HG02759 (cell line): ENCODE measurements at regions not wholly inside any gene's neighbourhood (a gene's known extent, or its start where the extent isn't known, plus 50 kb on each side); places are given as distances from the start of the nearest gene placed in this dataset.
A peak's percentile ranks its signal among the peaks of the same experiment; 100 is the strongest.

Experiments used
- ATAC-seq: cut with Tn5 transposase; IDR thresholded peaks from one replicate; pipeline ENCODE4 v1.9.1; 2021; ENCODE audit warnings: mild to moderate bottlenecking, moderate library complexity; ENCODE audit not compliant: unreplicated experiment

DNA sequence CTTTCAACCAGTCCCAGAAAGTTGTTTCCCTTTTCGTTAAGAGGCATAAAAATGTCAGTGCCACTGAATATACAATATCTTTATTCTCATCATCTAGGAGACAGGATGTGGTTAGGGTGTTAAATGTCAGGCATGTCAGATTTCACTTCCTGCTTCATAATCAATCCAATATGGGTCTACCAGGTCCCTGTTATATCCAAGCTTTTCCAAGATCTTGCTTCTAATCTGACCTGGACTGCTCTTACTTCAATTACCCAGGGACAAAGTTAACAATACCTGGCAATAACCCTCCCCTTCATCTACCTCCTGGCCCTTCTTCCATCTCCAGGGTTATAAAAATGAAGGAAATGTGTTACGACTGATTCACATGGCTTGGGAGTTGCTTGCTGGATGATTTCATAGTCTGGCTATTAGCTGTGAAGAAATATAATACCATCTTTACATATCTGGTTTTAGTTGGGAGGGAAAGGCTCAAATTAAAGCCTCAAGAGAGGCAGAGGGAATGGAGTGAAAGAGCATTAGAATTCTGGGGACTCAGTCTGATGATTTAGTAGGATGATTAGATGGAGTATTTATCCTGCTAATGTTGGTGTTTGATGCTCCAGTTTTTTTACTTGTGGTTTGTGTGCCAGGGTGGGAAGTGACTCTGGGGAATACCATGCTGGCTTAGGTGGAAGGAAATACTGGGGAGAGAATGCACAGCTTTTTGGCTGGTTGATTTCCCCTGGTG, 534.3 kb downstream of the ETS1 start:
- peak; percentile 36 for ATAC-seq

DNA sequence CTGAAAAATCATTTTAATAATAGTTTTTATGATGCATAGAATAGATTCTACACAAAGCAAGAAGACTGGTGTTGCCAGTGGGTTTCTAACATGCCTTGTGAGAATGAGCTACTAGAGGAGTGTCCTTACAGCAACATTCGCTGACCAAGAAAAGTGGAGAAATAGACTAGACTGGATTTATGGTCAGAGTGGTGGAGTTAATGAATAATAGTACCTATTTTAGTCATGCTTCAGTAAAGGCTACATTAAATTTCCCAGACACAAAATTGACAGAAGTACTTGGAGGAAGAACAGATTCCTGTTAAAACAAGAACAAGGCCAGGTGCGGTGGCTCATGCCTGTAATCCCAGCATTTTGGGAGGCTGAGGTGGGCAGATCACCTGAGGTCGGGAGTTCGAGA, 539.2 kb downstream of the ETS1 start:
- ATAC-seq, result no peak

DNA sequence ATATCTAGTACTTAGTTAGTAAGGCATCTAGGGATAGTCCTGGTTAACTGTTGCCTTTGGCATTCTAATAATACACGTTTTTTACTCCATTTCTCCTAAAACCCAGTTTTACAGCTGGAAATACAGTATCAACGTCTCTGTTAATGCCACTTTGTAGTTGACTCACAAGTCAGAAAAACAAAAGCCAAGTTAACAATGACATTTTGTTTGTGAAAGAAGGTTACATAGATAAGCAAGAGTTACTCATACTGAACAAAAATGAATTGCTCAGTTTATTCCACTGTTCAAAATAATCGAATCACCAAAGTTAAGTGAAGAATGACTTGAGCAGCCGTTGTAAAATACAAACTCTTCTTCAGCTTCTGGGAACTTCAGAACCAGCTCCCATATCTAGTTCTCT, 540.3 kb downstream of the ETS1 start:
- no peak for ATAC-seq

DNA sequence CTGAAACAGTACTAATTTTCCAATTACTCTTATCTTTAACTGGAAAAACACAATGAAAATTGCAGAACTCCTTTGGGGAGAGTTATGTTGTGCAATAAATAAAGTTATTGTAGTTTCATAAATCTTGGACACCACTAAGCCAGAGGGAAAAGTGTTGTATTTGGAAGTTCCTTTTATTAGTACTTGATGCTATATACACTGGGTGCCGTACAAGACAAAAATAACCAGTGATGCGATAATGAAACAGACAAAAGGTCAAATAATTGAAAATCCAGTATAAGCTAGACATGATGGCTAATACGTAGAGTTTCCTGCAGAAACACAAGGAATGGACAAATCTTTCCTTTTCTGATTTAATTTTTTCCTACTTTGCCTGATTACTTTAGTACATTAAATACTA, 541.1 kb downstream of the ETS1 start:
- ATAC-seq, result no peak

DNA sequence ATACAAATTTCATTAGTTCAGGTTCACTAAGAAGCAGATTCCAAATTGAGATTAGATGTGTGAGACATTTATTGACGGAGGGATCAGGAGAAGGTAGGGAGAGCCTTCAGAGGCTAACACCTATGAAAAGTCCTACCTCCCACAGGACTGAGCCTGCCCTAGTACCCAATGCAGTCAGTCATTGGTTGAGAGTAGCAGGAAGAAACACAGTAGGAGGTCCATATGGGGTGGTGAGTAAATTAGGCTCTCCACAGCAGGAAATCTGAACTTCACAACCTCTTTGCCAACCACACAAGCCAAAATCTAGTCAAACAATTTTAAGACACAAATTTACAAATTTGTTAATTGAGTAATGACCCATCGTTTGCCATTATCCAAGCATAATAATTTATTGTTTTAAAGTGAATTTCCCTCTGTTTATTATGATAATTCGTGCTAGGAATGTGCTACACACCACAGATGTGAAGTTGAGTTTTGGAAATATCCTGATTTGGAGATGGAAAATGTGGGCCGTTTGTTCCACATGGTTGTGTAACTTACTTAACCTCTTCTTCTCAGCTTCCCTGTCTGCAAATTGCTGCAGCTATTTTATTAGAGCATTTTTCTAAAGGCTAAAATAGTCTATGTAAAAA, 542.1 kb downstream of the ETS1 start:
- no peak for ATAC-seq

DNA sequence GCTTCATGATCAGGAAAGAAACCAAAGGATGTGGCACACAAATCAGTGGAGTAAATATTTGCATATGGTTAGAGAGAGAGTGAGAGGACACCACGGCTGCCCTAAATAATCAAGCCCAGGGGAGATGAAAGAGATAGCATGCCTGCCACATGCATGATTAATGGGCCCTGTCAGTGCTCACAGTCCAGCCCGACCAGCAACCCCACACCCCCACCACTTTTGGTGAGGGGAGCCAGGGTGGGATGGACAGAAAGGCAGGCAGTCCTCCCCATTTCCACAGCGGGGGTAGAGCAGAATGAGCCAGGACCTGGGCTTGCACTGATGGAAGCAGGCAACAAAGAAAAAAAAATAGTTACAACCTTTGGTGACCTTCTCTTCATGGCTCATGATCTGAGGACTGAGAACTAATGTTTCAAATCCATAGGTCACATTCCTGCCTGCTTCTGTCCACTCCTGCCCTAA, 545.0 kb downstream of the ETS1 start:
- no peak for ATAC-seq

DNA sequence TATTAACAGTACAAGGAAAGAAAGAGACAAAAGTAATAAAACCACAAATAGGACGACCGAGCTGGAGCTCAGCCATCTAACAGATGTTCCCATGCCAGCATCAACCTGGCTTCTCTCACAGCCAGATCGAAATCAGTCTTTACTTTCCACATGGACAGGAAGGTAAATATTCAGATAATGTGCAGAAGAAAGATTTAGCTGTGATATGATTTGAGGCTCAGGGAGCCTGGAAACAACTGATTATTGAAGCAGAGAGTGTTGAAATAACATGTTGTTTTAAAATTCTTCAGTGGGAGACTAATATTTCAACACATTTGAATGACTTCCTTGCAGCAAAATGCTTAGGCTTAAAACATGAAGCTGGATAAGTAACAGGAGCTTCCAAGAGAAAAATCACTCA, 546.8 kb downstream of the ETS1 start:
- no peak for ATAC-seq

DNA sequence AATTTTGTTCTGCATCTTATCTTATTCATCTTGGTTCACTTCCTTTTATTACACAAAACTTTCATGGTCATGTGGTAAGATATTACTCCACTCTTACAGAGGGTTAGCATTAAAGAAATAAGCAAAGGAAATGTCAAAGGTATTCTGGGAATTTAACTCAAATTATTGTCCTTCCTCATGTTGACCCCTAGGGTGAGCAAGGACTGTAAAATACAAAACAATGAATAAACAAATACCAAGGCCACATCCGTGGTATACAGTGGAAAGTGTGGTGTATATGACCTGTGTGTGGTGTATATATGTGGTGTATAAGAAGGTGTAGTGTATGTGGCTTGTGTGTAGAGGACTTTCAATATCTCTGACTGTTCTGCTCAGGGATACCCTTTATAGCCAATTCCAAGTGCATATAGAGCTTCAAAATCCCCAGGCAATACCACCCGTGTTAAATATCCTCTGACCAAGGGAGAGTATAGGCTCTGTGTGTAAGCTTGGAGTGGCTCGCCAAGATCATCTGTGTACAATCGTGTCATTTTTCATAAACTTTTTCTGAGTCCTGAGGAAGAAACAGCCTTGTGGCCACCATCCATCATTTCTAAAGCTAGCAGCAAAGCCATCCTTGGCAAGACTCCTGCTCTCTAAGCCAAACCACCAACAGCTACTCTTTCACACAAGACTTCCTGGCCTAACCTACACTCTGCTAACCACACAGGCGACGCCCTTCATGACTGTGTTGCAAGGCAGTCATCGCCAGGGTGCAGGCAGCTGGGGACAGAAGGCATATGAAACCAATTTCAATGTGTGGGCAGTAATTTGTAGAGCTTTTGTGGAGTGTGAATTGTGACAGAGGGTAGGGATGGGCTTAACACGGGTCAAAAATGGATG, 548.0 kb downstream of the ETS1 start:
- ATAC-seq, result peak; percentile 83

DNA sequence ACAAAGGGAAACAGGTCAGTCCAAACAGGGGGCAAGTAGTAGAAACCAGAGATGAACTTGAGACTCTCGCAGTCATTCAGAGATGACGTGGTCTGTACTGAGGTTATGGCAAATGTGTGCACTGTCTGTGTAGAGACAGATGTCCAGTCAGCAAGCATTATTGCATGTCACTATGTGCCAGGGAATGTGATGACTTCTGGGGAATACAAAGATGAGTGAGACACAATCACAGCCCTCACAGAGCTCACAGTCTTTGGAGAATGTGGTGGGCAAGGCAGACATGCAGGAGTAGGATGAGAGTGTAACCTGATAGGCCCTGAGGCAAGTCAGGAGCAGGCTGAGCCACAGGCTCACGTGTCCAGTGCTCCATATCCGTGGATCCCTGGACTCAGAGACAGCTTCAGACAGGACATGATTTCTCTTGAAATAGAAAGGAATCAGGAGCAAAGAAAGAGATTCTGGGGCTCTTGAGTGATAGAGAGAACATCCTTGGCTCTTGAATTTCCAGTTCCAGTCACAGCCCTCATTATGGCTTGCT, 550.7 kb downstream of the ETS1 start:
- ATAC-seq, result no peak

DNA sequence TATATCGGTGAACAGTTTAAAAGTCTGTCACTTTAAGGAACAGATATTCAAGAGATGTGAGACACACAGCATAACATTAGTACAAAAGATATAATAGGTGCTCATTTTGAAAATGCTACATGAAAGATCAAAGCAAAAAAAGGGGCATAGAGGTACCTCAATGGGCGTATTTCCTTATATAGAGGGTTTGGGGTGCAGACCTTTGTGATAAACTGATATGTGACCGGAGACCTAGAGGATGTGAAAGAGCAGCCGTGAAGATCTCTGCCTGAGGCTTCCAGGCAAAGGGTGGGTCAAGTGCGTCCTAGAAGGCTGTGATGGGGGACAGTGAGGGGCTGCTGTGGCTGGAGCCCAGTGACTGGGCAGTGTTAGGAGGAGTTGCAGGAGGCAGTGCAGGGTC, 551.4 kb downstream of the ETS1 start:
- no peak for ATAC-seq

DNA sequence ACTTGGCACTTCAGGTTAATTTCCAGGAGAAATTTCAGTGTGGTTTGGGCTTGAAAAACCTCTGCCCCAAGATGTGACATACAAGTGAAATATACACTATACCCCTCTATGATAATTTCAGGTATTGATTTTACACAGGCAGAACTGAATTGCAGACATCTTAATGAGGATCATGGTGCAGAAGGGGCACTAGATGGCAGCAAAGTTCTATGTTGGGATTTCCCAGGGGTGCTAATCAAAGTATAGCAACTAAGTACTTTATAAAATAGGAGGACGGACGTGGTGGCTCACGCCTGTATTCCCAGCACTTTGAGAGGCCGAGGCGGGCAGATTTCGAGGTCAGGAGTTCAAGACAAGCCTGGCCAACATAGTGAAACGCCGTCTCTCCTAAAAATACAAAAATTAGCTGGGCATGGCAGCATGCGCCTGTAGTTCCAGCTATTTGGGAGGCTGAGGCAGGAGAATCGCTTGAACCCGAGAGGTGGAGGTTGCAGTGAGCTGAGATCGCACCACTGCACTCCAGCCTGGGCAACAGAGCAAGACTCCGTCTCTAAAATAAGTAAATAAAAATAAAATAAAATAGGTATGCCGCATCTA, 555.7 kb downstream of the ETS1 start:
- peak; percentile 89 for ATAC-seq

DNA sequence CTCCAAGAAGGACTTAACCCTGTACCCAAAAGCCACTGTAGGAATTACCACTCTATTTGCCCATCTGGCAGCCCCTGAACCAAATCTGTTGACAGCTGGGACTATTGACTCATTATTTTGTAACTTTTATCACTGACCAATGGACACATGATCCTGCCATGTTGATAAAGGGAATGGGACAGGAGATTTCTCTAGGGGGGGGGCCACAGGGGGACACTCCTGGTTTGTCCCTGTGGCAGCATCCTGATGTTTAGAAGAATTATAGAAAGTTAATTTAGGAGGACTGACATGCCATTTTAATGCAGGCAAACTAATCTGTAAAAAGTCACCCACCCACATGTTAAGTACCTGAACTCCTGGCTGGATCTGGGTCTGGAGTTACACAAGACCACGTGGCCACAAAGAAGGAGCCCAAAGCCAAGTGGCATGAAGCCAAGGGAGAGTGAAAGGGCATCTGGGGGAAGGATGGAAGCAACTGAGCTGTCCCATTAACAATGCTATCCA, 558.1 kb downstream of the ETS1 start:
- ATAC-seq, result no peak

DNA sequence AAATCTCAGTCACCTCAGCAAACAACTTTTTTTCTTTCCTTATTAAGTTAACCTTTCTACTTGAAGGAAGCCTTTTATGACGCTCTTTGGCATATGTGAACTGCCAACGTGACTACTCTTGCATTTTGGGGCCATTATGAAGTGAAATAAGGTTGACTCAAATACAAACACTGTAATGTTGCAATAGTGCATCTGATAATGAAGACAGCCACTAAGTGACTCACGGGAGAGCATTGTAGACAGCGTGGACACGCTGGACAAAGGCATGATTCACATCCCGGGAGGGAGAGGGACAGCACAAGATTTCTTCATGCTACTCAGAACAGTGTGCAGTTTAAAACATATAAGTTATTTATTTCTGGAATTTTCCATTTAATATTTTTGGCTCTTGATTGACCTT, 560.8 kb downstream of the ETS1 start:
- no peak for ATAC-seq

DNA sequence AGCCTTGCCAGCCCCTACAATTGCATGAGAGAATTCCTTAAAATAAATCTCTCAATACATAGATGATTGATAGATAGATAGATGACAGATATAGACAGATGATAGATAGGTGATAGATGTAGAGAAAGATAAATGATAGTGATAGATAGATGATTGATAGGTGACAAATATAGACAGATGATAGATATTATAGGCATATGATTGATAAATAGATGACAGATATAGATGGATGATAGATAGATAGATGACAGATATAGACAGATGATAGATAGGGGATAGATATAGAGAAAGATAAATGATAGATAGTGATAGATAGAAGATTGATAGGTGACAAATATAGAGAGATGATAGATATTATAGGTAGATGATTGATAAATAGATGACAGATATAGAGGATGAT, 564.6 kb downstream of the ETS1 start:
- no peak for ATAC-seq

DNA sequence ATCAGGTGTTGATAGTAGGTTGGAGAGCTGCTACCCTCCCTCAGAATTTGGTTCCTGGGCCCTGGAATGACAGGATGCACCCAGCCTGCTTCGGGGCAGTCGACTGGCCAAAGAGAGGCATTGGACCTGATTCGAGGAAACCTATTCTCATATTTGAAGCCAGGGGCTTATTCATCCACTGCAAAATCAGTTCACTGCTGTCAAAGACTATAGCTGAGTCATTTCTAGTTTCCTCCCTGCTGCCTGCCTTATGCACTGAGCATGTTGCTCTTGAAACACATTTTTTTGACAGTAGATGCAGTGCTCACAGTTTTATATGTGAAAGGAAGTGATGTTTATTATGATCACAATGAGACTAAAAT, 565.4 kb downstream of the ETS1 start:
- no peak for ATAC-seq

DNA sequence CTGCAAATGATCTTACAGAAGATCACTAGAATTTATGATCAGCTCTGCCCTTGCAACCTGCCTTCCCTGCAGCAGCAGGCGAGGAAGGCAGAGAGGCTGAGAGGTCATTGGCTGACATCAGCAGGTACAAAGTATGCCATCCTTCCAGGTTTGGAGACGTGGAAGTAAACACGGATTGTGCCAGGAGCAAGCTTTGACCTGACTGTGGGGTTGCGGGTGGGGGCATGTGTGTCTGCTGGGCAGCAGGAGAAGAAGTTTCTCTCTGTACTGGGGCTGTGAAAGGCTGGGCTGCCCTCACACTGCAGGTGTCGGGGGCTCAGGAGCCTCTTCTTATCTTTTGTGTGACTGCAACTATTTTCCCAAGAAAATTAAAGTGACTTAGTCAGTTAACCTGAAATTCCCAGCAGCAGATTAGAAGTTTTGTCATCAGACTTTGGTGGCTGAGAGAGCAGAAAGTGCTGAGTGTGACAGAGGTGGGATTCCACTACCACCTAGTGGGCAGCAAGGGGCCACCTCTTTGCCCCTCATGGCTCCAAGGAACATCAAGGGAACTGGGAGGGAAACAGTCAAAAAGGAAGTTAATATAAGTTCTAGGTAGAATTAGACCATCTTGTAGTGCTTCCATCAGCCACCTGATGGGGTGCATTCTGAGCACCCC, 565.9 kb downstream of the ETS1 start:
- ATAC-seq, result no peak

DNA sequence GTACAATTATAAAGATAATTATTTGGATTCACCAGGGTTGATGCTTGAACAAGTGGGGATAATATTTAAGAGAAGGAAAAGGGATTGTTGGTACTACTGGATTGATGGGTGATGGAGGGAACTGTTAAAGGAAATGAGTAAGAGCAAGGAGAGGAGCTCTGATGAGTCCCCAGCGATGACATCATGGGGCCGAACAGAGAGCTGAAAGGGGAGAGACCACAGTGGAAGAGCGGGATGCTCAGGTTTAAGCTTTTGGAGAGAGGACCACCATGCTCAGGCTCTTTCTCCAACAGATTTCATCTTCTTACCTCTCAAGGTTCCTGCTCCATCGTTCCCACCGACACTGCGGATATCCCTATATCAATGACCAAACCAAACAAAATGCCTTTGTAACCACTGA, 568.7 kb downstream of the ETS1 start:
- ATAC-seq, result no peak

DNA sequence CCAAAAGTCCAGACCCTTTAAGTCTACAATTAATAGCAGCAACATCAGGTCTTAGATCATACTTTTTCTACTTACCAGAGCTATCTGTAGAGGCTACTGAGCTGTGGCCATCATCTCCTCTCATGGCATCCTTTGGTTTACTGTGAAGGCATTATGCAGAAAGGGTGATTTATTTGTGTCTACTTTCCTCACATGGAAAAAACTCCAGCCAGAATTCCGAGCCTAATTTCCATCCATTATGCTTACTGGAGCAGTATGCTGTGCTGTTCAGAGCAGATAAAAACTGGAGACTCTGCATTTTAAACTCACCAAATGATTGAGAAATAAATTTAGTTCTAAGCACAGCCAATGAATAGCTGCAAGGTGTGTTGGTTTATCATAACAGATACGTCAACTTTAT, 581.8 kb downstream of the ETS1 start:
- no peak for ATAC-seq

DNA sequence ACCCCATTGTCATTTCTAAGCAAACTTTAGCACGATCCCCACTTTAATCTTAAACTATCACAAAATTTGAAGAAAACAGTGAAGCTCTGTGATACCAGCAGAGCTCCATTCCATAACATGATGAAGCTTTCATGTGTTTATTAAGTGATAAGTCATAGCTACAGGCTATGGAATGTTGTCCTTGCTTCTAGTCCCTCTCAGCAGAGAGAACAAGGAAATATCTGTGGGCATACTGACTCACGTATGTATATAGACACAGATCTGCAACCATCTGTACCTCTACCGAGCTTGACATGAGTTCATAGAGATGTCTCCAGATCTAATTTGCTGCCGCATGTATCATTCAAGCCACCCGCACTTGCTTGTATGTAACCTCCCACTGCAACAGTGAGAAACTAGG, 588.9 kb downstream of the ETS1 start:
- no peak for ATAC-seq

DNA sequence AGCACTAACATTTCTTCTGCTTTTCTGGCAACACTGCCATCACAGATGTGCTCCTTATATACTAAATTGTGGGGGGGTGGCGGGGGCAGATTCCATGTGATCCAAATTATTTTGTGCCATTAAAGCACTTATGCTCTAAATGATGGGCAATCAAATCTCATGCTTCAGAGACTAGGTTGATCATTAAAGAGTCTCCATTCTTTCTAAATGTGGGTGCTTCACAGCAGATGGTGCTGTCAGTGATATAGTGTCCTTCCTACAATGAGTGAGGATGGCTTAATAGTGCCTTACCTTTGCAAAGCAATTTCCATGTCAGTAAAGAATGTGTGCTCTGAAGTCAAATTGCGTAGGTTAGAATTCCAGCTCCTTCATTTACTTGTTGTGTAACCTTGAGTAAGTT, 589.8 kb downstream of the ETS1 start:
- no peak for ATAC-seq

DNA sequence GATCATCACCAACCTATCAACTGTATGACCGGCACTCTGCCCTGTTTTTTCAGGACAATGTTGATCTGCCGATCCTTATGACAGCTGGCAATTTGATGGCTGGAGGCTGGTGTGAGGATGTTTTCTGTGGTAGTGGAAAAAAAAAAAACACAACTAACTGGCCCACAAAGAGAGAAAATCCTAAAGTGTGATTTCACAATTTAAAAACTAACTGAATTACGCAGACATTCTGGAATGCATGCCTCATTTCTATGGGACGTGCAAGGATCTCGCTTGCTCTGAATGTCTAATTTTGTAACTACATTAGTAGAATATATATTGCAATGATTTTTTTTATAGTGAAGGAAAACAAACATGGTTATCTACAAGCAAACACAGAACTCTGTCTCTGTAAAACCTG, 590.5 kb downstream of the ETS1 start:
- no peak for ATAC-seq
